HCT116 (cell line): ENCODE measurements at regions not wholly inside any gene's neighbourhood (a gene's known extent, or its start where the extent isn't known, plus 50 kb on each side); places are given as distances from the start of the nearest gene placed in this dataset.

Source experiments
- ATAC-seq: fragments of 200-7000 bp; cut with Tn5 transposase; 2 replicates; pipeline ENCODE4 v1.9.1; 2020; ENCODE audit warnings: mild to moderate bottlenecking, moderate library complexity
- BruUV-seq: library from RNA; stranded (reverse); fragments of 400-500 nt; replicated peaks from 2 replicates; lab custom pipeline; 2021; lab: Mats Ljungman, UMichigan
- CTCF ChIA-PET: fragments of 300-600 bp; sonication (Branson Sonifier 250); formaldehyde crosslinking; loops from one replicate; lab custom pipeline; 2021; ENCODE audit warnings: antibody characterized with exemption; lab: Charles Lee
- POLR2A ChIA-PET: fragments of 300-600, 350-600 bp; sonication (Branson Sonifier 250); formaldehyde crosslinking; loops from one replicate; lab custom pipeline; 2021; ENCODE audit warnings: antibody characterized with exemption; lab: Charles Lee
- RAD21 ChIA-PET, 2 experiments: fragments of 300-600 bp; sonication (Branson Sonifier 250); formaldehyde crosslinking; loops; one replicate each; lab custom pipeline; 2023; ENCODE audit warnings: low total read pairs in 2 of 2; ENCODE audit not compliant: uncharacterized antibody in 2 of 2, unreplicated experiment in 2 of 2, low non-redundant PET in 1 of 2; lab: Charles Lee
- DNase-seq: peaks from one replicate; pipeline ENCODE4 v3.0.0-alpha.2; 2010; ENCODE audit warnings: low read depth, low spot score
- H2AFZ ChIP-seq: fragments of 200-600 bp; shearing (Covaris generic), sonication (generic); 2 replicates; pipeline ENCODE4 v1.6.1; 2017; ENCODE audit warnings: low read depth, mixed run types, mixed read lengths, antibody characterized with exemption, low read length; ENCODE audit not compliant: poor library complexity, severe bottlenecking
- H3K27ac ChIP-seq: 2 replicates; pipeline ENCODE4 v1.5.1; 2012; ENCODE audit warnings: low read depth, low read length
- H3K27me3 ChIP-seq: fragments of 200-600 bp; sonication (generic); 2 replicates; pipeline ENCODE4 v1.6.1; 2016; ENCODE audit warnings: mixed run types, low read length, mixed read lengths; ENCODE audit not compliant: insufficient read depth
- H3K36me3 ChIP-seq, 2 experiments: fragments of 200-500 bp in 1 of 2; fragments of 200-600 bp in 1 of 2; sonication (Bioruptor generic) in 1 of 2; sonication (generic) in 1 of 2; 2 replicates each; pipeline versions ENCODE4 v1.5.1 to v1.6.1; 2014 to 2016; ENCODE audit warnings: low read length in 2 of 2, inconsistent platforms in 1 of 2, mixed read lengths in 1 of 2, mixed run types in 1 of 2; ENCODE audit not compliant: insufficient read depth in 2 of 2, control insufficient read depth in 1 of 2
- H3K4me1 ChIP-seq, 2 experiments: fragments of 200-600 bp in 1 of 2; sonication (generic) in 1 of 2; 2 replicates each; pipeline versions ENCODE4 v1.5.1 to v1.6.1; 2012 to 2017; ENCODE audit warnings: low read length in 2 of 2, inconsistent platforms in 1 of 2, mild to moderate bottlenecking in 1 of 2, mixed read lengths in 1 of 2, mixed run types in 1 of 2, moderate library complexity in 1 of 2; ENCODE audit not compliant: insufficient read depth in 2 of 2, control insufficient read depth in 1 of 2
- H3K4me2 ChIP-seq: fragments of 200-600 bp; sonication (generic); 2 replicates; pipeline ENCODE4 v1.6.1; 2017; ENCODE audit warnings: mixed run types, low read length, mixed read lengths
- H3K4me3 ChIP-seq, 2 experiments: fragments of 200-600 bp in 1 of 2; sonication (generic) in 1 of 2; replicated peaks in 1 of 2; 2 replicates each; pipeline ENCODE4 v1.5.1; 2011 to 2016; ENCODE audit warnings: low read length in 2 of 2, control low read depth in 1 of 2, low read depth in 1 of 2, mild to moderate bottlenecking in 1 of 2, mixed read lengths in 1 of 2, mixed run types in 1 of 2
- H3K79me2 ChIP-seq: fragments of 200-600 bp; sonication (generic); 2 replicates; pipeline ENCODE4 v1.6.1; 2017; ENCODE audit warnings: mild to moderate bottlenecking, mixed run types, low read length, moderate library complexity, mixed read lengths; ENCODE audit not compliant: insufficient read depth
- H3K9ac ChIP-seq: fragments of 200-600 bp; sonication (generic); 2 replicates; pipeline ENCODE4 v1.6.1; 2016; ENCODE audit warnings: low read length, mixed read lengths
- H3K9me2 ChIP-seq: fragments of 200-600 bp; sonication (generic), shearing (Covaris generic); 2 replicates; pipeline ENCODE4 v1.6.1; 2017; ENCODE audit warnings: mixed run types, mild to moderate bottlenecking, moderate library complexity; ENCODE audit not compliant: insufficient read depth
- H3K9me3 ChIP-seq, 2 experiments: fragments of 200-500 bp in 1 of 2; fragments of 200-600 bp in 1 of 2; sonication (Bioruptor generic) in 1 of 2; sonication (generic) in 1 of 2; 2 replicates each; pipeline ENCODE4 v1.6.1; 2014 to 2017; ENCODE audit warnings: low read length in 2 of 2, mixed read lengths in 2 of 2, inconsistent platforms in 1 of 2, low read depth in 1 of 2, mild to moderate bottlenecking in 1 of 2, mixed run types in 1 of 2, moderate library complexity in 1 of 2; ENCODE audit not compliant: control insufficient read depth in 1 of 2, insufficient read depth in 1 of 2
- H4K20me1 ChIP-seq: fragments of 200-600 bp; sonication (generic), shearing (Covaris generic); 2 replicates; pipeline ENCODE4 v1.6.1; 2017; ENCODE audit warnings: mixed run types, mild to moderate bottlenecking, moderate library complexity; ENCODE audit not compliant: insufficient read depth
- ATF3 ChIP-seq: IDR thresholded peaks from 2 replicates; pipeline ENCODE4 v1.6.1; 2012
- CBX3 ChIP-seq: IDR thresholded peaks from 2 replicates; pipeline ENCODE4 v1.6.1; 2012; ENCODE audit warnings: low read depth
- CTCF ChIP-seq, 3 experiments: fragments of 200-600 bp in 1 of 3; sonication (generic) in 1 of 3; IDR thresholded peaks in 2 of 3; conservative IDR thresholded peaks in 1 of 3; 2 replicates each; pipeline ENCODE4 v1.5.1; 2012 to 2017; ENCODE audit warnings: low read depth in 2 of 3, low read length in 2 of 3, antibody characterized with exemption in 1 of 3, borderline replicate concordance in 1 of 3, control low read depth in 1 of 3, mild to moderate bottlenecking in 1 of 3, mixed read lengths in 1 of 3, mixed run types in 1 of 3, moderate library complexity in 1 of 3; ENCODE audit not compliant: insufficient read depth in 1 of 3
- EGR1 ChIP-seq: IDR thresholded peaks from 2 replicates; pipeline ENCODE4 v1.6.1; 2012; ENCODE audit warnings: low read depth
- ELF1 ChIP-seq: IDR thresholded peaks from 2 replicates; pipeline ENCODE4 v1.6.1; 2012; ENCODE audit warnings: low read depth, borderline replicate concordance
- EZH2 ChIP-seq: fragments of 200-600 bp; sonication (generic); IDR thresholded peaks from 2 replicates; pipeline ENCODE4 v1.6.1; 2017; ENCODE audit warnings: antibody characterized with exemption, mixed run types
- EZH2phosphoT487 ChIP-seq: fragments of 200-600 bp; IDR thresholded peaks from 2 replicates; pipeline ENCODE4 v1.6.1; 2018; ENCODE audit warnings: antibody characterized with exemption, borderline replicate concordance
- FOSL1 ChIP-seq: IDR thresholded peaks from 2 replicates; pipeline ENCODE4 v1.6.1; 2012; ENCODE audit warnings: low read depth
- POLR2AphosphoS5 ChIP-seq: IDR thresholded peaks from 2 replicates; pipeline ENCODE4 v1.6.1; 2011; ENCODE audit warnings: mild to moderate bottlenecking, low read depth, low read length, moderate library complexity
- RAD21 ChIP-seq: IDR thresholded peaks from 2 replicates; pipeline ENCODE4 v1.6.1; 2012; ENCODE audit warnings: low read depth, mild to moderate bottlenecking
- SP1 ChIP-seq: IDR thresholded peaks from 2 replicates; pipeline ENCODE4 v1.6.1; 2012; ENCODE audit warnings: low read depth
- SRF ChIP-seq: IDR thresholded peaks from 2 replicates; pipeline ENCODE4 v1.6.1; 2012; ENCODE audit warnings: low read depth
- TCF7L2 ChIP-seq: IDR thresholded peaks from 2 replicates; pipeline ENCODE4 v1.7.0; 2011; ENCODE audit warnings: borderline replicate concordance, inconsistent platforms; ENCODE audit not compliant: insufficient read depth, insufficient read length; ENCODE audit errors: extremely low read depth
- YY1 ChIP-seq: IDR thresholded peaks from 2 replicates; pipeline ENCODE4 v1.6.1; 2011; ENCODE audit warnings: low read length, low read depth, moderate library complexity, mild to moderate bottlenecking; ENCODE audit not compliant: insufficient replicate concordance; ENCODE audit errors: extremely low read depth
- ZNF274 ChIP-seq: fragments of 200-500 bp; sonication (Bioruptor generic); IDR thresholded peaks from 2 replicates; pipeline ENCODE4 v1.6.1; 2014; ENCODE audit warnings: mild to moderate bottlenecking, low read depth, low read length, inconsistent platforms
- intact Hi-C: fragments of 100-400 bp; cut with micrococcal nuclease; formaldehyde crosslinking; loops from 2 replicates; pipeline ENCODE4 v1.10.0; 2022
- TF ChIP-seq, protein P1 (sequence below): IDR thresholded peaks from 2 replicates; pipeline ENCODE4 v1.6.1; 2012; ENCODE audit warnings: low read depth

- ChIA-PET RAD21 (no interaction called here), POLR2A (no interaction called here), CTCF (no interaction called here)
- no peaks in the 10 kb centered on the region for H3K9me3 ChIP-seq
- no peaks in the 10 kb centered on the region for H3K36me3 ChIP-seq
- H2AFZ ChIP-seq, result no peak overlapping the region
- H3K9ac ChIP-seq, result no peak overlapping the region
- intact Hi-C loops, result no loop called here
- H3K4me3 ChIP-seq, result no peak overlapping the region
- H3K4me2 ChIP-seq, result no peak overlapping the region
- no peaks in the 10 kb centered on the region for H4K20me1 ChIP-seq
- no peaks in the 10 kb centered on the region for H3K79me2 ChIP-seq
- DNase-seq (no peak), ATAC-seq (no peak)
- H3K27me3 ChIP-seq, result peaks cover 5% of the 10 kb centered on the region; the same call in 1 of the 2 replicates
- TF ChIP-seq SRF, result no peak
- TF ChIP-seq EZH2, result no peak
- no peak for TF ChIP-seq CBX3
- TF ChIP-seq POLR2AphosphoS5, result no peak
- no peak for TF ChIP-seq RAD21
- H3K9me2 ChIP-seq, result no peaks in the 10 kb centered on the region
- no TSS peak for BruUV-seq
- no peak overlapping the region for H3K27ac ChIP-seq
- no peaks in the 10 kb centered on the region for H3K4me1 ChIP-seq
Observed at GRCh38 chr13:102965802-102966201, 100.4 kb downstream of the SLC10A2 start.

DNA sequence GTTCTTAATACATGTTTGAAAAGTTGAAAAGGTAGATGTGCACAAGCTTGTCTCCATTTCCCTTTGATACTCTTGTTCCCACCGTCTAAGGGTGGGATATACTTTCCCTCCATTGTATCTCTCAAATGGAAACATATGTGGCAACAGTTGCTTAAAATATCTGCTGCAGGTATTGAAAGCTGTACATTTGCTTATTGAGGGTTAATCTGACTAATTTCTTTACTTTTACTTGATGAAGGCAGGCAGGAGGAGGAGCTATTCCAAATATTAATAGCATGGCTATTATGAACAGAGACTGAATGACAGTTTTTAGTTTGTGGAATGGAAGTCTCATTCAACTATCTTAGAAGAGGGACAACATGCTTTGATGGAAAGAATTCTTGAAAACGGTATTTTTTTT lies 103.8 kb downstream of the SLC10A2 start:
- Histone ChIP-seq H3K9me3 (no peaks in the 10 kb centered on the region), H3K4me2 (no peak overlapping the region), H4K20me1 (no peaks in the 10 kb centered on the region), H2AFZ (no peak overlapping the region), H3K9ac (no peak overlapping the region), H3K4me3 (no peak overlapping the region), H3K27ac (no peak overlapping the region), H3K4me1 (no peaks in the 10 kb centered on the region), H3K9me2 (no peaks in the 10 kb centered on the region), H3K36me3 (no peaks in the 10 kb centered on the region), H3K79me2 (no peaks in the 10 kb centered on the region), H3K27me3 (peaks cover 5% of the 10 kb centered on the region; the same call in 1 of the 2 replicates)
- intact Hi-C loops, result no loop called here
- RAD21 ChIA-PET, result no interaction called here
- CTCF ChIA-PET, result no interaction called here
- ATAC-seq, result no peak
- POLR2A ChIA-PET, result no interaction called here
- no peak for DNase-seq
- BruUV-seq, result no TSS peak
- no peak for TF ChIP-seq TCF7L2
- no peak for TF ChIP-seq FOSL1
- TF ChIP-seq CTCF (IDR thresholded peaks at IDR 0.05 in 2 of 3, conservative IDR thresholded peaks at IDR 0.05 in 1 of 3; ENCODE audit: borderline replicate concordance in 1 of 3, insufficient read depth in 1 of 3, low read depth in 2 of 3, low read length in 2 of 3), result no peak
- no peak for TF ChIP-seq YY1
- no peak for TF ChIP-seq SP1
- TF ChIP-seq EGR1, result no peak
- TF ChIP-seq, protein P1, sequence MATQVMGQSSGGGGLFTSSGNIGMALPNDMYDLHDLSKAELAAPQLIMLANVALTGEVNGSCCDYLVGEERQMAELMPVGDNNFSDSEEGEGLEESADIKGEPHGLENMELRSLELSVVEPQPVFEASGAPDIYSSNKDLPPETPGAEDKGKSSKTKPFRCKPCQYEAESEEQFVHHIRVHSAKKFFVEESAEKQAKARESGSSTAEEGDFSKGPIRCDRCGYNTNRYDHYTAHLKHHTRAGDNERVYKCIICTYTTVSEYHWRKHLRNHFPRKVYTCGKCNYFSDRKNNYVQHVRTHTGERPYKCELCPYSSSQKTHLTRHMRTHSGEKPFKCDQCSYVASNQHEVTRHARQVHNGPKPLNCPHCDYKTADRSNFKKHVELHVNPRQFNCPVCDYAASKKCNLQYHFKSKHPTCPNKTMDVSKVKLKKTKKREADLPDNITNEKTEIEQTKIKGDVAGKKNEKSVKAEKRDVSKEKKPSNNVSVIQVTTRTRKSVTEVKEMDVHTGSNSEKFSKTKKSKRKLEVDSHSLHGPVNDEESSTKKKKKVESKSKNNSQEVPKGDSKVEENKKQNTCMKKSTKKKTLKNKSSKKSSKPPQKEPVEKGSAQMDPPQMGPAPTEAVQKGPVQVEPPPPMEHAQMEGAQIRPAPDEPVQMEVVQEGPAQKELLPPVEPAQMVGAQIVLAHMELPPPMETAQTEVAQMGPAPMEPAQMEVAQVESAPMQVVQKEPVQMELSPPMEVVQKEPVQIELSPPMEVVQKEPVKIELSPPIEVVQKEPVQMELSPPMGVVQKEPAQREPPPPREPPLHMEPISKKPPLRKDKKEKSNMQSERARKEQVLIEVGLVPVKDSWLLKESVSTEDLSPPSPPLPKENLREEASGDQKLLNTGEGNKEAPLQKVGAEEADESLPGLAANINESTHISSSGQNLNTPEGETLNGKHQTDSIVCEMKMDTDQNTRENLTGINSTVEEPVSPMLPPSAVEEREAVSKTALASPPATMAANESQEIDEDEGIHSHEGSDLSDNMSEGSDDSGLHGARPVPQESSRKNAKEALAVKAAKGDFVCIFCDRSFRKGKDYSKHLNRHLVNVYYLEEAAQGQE, result no peak
- no peak for TF ChIP-seq ATF3
- TF ChIP-seq EZH2phosphoT487, result no peak
- no peak for TF ChIP-seq ELF1
- TF ChIP-seq ZNF274, result no peak
